ENCODE measurements at regions not wholly inside any gene's neighbourhood (a gene's known extent, or its start where the extent isn't known, plus 50 kb on each side); places are given as distances from the start of the nearest gene placed in this dataset.

GRCh38 chr2:166573391-166573790, 79.3 kb upstream of the SCN7A start (continued):
- no peak for TF ChIP-seq XRCC5 (IDR thresholded peaks at IDR 0.05; ENCODE audit: low read depth, low read length)
- no peak for TF ChIP-seq ZBTB2 (IDR thresholded peaks at IDR 0.05)

DNA sequence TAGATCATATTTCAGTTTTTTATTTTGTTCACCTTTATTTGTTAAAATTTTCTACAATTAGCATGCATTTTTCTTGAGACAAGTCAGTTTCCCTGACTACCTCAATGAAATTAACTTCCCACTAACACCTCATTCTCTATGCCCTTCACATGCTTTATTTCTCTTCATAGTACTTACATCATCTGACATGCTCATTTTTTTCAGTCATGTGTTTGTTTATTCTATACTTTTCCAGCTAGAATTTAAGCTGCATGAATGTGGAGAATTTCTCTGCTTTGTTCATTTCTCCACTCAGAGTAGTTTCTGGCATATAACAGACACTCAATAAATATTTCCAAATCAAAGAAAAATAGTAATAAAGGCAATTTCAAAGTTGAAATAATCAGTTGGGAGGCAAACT, 78.9 kb upstream of the SCN7A start:
- ATAC-seq: no peak

More for the DNA sequence above, 78.9 kb upstream of the SCN7A start:
- H3K4me2 ChIP-seq (ENCODE audit: insufficient read depth, low read length): no peak overlapping the region
- no peaks in the 10 kb centered on the region for H3K27me3 ChIP-seq (ENCODE audit: control insufficient read depth in 2 of 2, insufficient read depth in 2 of 2, low read length in 2 of 2)
- in situ Hi-C loops (cut with MboI) (no loop called here), intact Hi-C loops (cut with micrococcal nuclease) (no loop called here)
- no peak overlapping the region for H3K4me3 ChIP-seq
- DNase-seq (ENCODE audit: extremely low read depth in 1 of 4, low spot score in 3 of 4) (no peak), FAIRE-seq (no peak)
- H2AFZ ChIP-seq (ENCODE audit: low read depth, low read length): no peak overlapping the region
- no peak overlapping the region for H3K9ac ChIP-seq (ENCODE audit: insufficient read depth in 1 of 2, low read depth in 2 of 2, low read length in 2 of 2)
- no peaks in the 10 kb centered on the region for H4K20me1 ChIP-seq (replicated peaks; ENCODE audit: control insufficient read depth, insufficient read depth, low read length)
- ChIA-PET CTCF (ENCODE audit: low intra/inter-chr PET ratio) (no interaction called here), POLR2A (no interaction called here)
- no peaks in the 10 kb centered on the region for H3K4me1 ChIP-seq (replicated peaks in 1 of 2; ENCODE audit: control insufficient read depth in 2 of 2, insufficient read depth in 2 of 2, low read length in 2 of 2)
- TF ChIP-seq FOXA1 (IDR thresholded peaks at IDR 0.05; ENCODE audit: borderline replicate concordance) (no peak), ZNF785 (CRISPR knock-in tag; IDR thresholded peaks at IDR 0.05) (no peak), KLF13 (tag; IDR thresholded peaks at IDR 0.05; ENCODE audit: borderline replicate concordance, low read depth) (no peak), ZNF354B (CRISPR knock-in tag; IDR thresholded peaks at IDR 0.05) (no peak), C11orf30 (IDR thresholded peaks at IDR 0.05; ENCODE audit: low read depth) (no peak), ZNF23 (CRISPR knock-in tag; IDR thresholded peaks at IDR 0.05) (no peak), NR3C1 (CRISPR knock-in tag; IDR thresholded peaks at IDR 0.05) (no peak), RFX7 (CRISPR knock-in tag; IDR thresholded peaks at IDR 0.05) (no peak), CLOCK (CRISPR knock-in tag; IDR thresholded peaks at IDR 0.05; ENCODE audit: borderline replicate concordance) (no peak)
- H3K79me2 ChIP-seq (ENCODE audit: control insufficient read depth, insufficient read depth, low read length): no peaks in the 10 kb centered on the region
- H3K27ac ChIP-seq (ENCODE audit: extremely low read depth, low read depth, low read length): no peak overlapping the region
- no TSS peak for BruUV-seq (replicated peaks)
- no peaks in the 10 kb centered on the region for H3K9me1 ChIP-seq (ENCODE audit: control insufficient read depth, insufficient read depth, low read length)
- no peaks in the 10 kb centered on the region for H3K9me3 ChIP-seq (replicated peaks; ENCODE audit: control insufficient read depth, insufficient read depth, low read depth, low read length)
- no peaks in the 10 kb centered on the region for H3K36me3 ChIP-seq (ENCODE audit: control insufficient read depth, insufficient read depth, low read length)

Measured in K562 (cell line).